GM12892 (cell line): ENCODE measurements at regions not wholly inside any gene's neighbourhood (a gene's known extent, or its start where the extent isn't known, plus 50 kb on each side); places are given as distances from the start of the nearest gene placed in this dataset.

Experiments used
- POLR2A ChIP-seq: IDR thresholded peaks from 2 replicates; pipeline ENCODE4 v1.6.1; 2011; ENCODE audit warnings: low read depth, low read length, control low read depth
- POLR2AphosphoS5 ChIP-seq: IDR thresholded peaks from 2 replicates; pipeline ENCODE4 v1.6.1; 2011; ENCODE audit warnings: low read depth, low read length, control low read depth

- TF ChIP-seq POLR2A (no peak), POLR2AphosphoS5 (no peak)
These were observed 53.6 kb upstream of the SIRPA start for GRCh38 chr20:1841554-1842140.
